ENCODE measurements at regions not wholly inside any gene's neighbourhood (a gene's known extent, or its start where the extent isn't known, plus 50 kb on each side); places are given as distances from the start of the nearest gene placed in this dataset.

GRCh38 chr2:200209030-200209429 lies 97.5 kb upstream of the SPATS2L start:
- DNase-seq (ENCODE audit: low read depth, low spot score): no peak

GRCh38 chr2:200211643-200212042 lies 94.8 kb upstream of the SPATS2L start:
- DNase-seq (ENCODE audit: low read depth, low spot score): no peak

- no peak for DNase-seq (ENCODE audit: low read depth, low spot score)
These were observed 93.5 kb upstream of the SPATS2L start for GRCh38 chr2:200212862-200213425.

GRCh38 chr2:200216310-200216709 lies 90.2 kb upstream of the SPATS2L start:
- DNase-seq (ENCODE audit: low read depth, low spot score): no peak

- DNase-seq (ENCODE audit: low read depth, low spot score): no peak
These were observed 89.2 kb upstream of the SPATS2L start for GRCh38 chr2:200217320-200217719.

GRCh38 chr2:200218645-200219044 lies 87.8 kb upstream of the SPATS2L start:
- no peak for DNase-seq (ENCODE audit: low read depth, low spot score)

- no peak for DNase-seq (ENCODE audit: low read depth, low spot score)
These were observed 87.0 kb upstream of the SPATS2L start for GRCh38 chr2:200219309-200220113.

- no peak for DNase-seq (ENCODE audit: low read depth, low spot score)
These were observed 86.2 kb upstream of the SPATS2L start for GRCh38 chr2:200220251-200220650.

- DNase-seq (ENCODE audit: low read depth, low spot score): no peak
These were observed 85.2 kb upstream of the SPATS2L start for GRCh38 chr2:200221055-200221955.

- no peak for DNase-seq (ENCODE audit: low read depth, low spot score)
These were observed 83.7 kb upstream of the SPATS2L start for GRCh38 chr2:200222791-200223190.

GRCh38 chr2:200223205-200223784 lies 83.2 kb upstream of the SPATS2L start:
- no peak for DNase-seq (ENCODE audit: low read depth, low spot score)

GRCh38 chr2:200225951-200226350 lies 80.5 kb upstream of the SPATS2L start:
- no peak for DNase-seq (ENCODE audit: low read depth, low spot score)

GRCh38 chr2:200226451-200227426 lies 79.8 kb upstream of the SPATS2L start:
- DNase-seq (ENCODE audit: low read depth, low spot score): no peak

GRCh38 chr2:200230716-200231115 lies 75.8 kb upstream of the SPATS2L start:
- DNase-seq (ENCODE audit: low read depth, low spot score): no peak

- no peak for DNase-seq (ENCODE audit: low read depth, low spot score)
These were observed 71.0 kb upstream of the SPATS2L start for GRCh38 chr2:200235533-200235932.

- DNase-seq (ENCODE audit: low read depth, low spot score): no peak
These were observed 67.3 kb upstream of the SPATS2L start for GRCh38 chr2:200239216-200239615.

GRCh38 chr2:200242570-200242969 lies 63.9 kb upstream of the SPATS2L start:
- DNase-seq (ENCODE audit: low read depth, low spot score): no peak

GRCh38 chr2:200243441-200243840 lies 63.1 kb upstream of the SPATS2L start:
- DNase-seq (ENCODE audit: low read depth, low spot score): no peak

GRCh38 chr2:200244111-200244510 lies 62.4 kb upstream of the SPATS2L start:
- DNase-seq (ENCODE audit: low read depth, low spot score): no peak

GRCh38 chr2:200247494-200247893 lies 59.0 kb upstream of the SPATS2L start:
- no peak for DNase-seq (ENCODE audit: low read depth, low spot score)

Measured in pulmonary artery endothelial cell (primary cell).